PC-9 (cell line): ENCODE measurements at regions not wholly inside any gene's neighbourhood (a gene's known extent, or its start where the extent isn't known, plus 50 kb on each side); places are given as distances from the start of the nearest gene placed in this dataset.

ENCODE experiments used
- CTCF ChIP-seq: fragments of 200-600 bp; sonication (generic); conservative IDR thresholded peaks from 2 replicates; pipeline ENCODE4 v1.6.1; 2017; ENCODE audit warnings: mixed run types, antibody characterized with exemption, mild to moderate bottlenecking, moderate library complexity
- EZH2 ChIP-seq: fragments of 200-600 bp; sonication (generic); IDR thresholded peaks from 2 replicates; pipeline ENCODE4 v1.8.0; 2017; ENCODE audit warnings: antibody characterized with exemption, low read depth

- TF ChIP-seq EZH2: no peak
- TF ChIP-seq CTCF: no peak
Measured at GRCh38 chr2:8398040-8398668, 283.7 kb upstream of the ID2 start.
